ENCODE measurements at regions not wholly inside any gene's neighbourhood (a gene's known extent, or its start where the extent isn't known, plus 50 kb on each side); places are given as distances from the start of the nearest gene placed in this dataset.

GRCh38 chr13:61765940-61766666 is 350.5 kb upstream of the PCDH20 start:
- no peak for DNase-seq (ENCODE audit: low spot score)

- no peak for DNase-seq (ENCODE audit: low spot score)
Observed at GRCh38 chr13:61765181-61765742, 349.6 kb upstream of the PCDH20 start.

GRCh38 chr13:61761690-61762089 is 346.0 kb upstream of the PCDH20 start:
- DNase-seq (ENCODE audit: low spot score): no peak

- DNase-seq (ENCODE audit: low spot score): no peak
Observed at GRCh38 chr13:61760102-61760501, 344.5 kb upstream of the PCDH20 start.

- DNase-seq (ENCODE audit: low spot score): no peak
Observed at GRCh38 chr13:61756031-61756430, 340.4 kb upstream of the PCDH20 start.

GRCh38 chr13:61751039-61751438 is 335.4 kb upstream of the PCDH20 start:
- no peak for DNase-seq (ENCODE audit: low spot score)

- DNase-seq (ENCODE audit: low spot score): no peak
Observed at GRCh38 chr13:61738236-61738750, 322.6 kb upstream of the PCDH20 start.

- no peak for DNase-seq (ENCODE audit: low spot score)
Observed at GRCh38 chr13:61734683-61735082, 319.0 kb upstream of the PCDH20 start.

- DNase-seq (ENCODE audit: low spot score): no peak
Observed at GRCh38 chr13:61728471-61728870, 312.8 kb upstream of the PCDH20 start.

GRCh38 chr13:61727767-61728166 is 312.1 kb upstream of the PCDH20 start:
- no peak for DNase-seq (ENCODE audit: low spot score)

GRCh38 chr13:61725806-61726205 is 310.2 kb upstream of the PCDH20 start:
- DNase-seq (ENCODE audit: low spot score): no peak

GRCh38 chr13:61722119-61722518 is 306.5 kb upstream of the PCDH20 start:
- DNase-seq (ENCODE audit: low spot score): no peak

GRCh38 chr13:61712621-61713020 is 297.0 kb upstream of the PCDH20 start:
- no peak for DNase-seq (ENCODE audit: low spot score)

GRCh38 chr13:61709258-61709657 is 293.6 kb upstream of the PCDH20 start:
- DNase-seq (ENCODE audit: low spot score): no peak

GRCh38 chr13:61706899-61707298 is 291.2 kb upstream of the PCDH20 start:
- no peak for DNase-seq (ENCODE audit: low spot score)

GRCh38 chr13:61700620-61701019 is 285.0 kb upstream of the PCDH20 start:
- no peak for DNase-seq (ENCODE audit: low spot score)

GRCh38 chr13:61700181-61700580 is 284.5 kb upstream of the PCDH20 start:
- DNase-seq (ENCODE audit: low spot score): no peak

GRCh38 chr13:61696676-61697075 is 281.0 kb upstream of the PCDH20 start:
- no peak for DNase-seq (ENCODE audit: low spot score)

GRCh38 chr13:61695147-61695546 is 279.5 kb upstream of the PCDH20 start:
- DNase-seq (ENCODE audit: low spot score): no peak

- DNase-seq (ENCODE audit: low spot score): no peak
Observed at GRCh38 chr13:61692691-61693090, 277.0 kb upstream of the PCDH20 start.

- no peak for DNase-seq (ENCODE audit: low spot score)
Observed at GRCh38 chr13:61685682-61686012, 270.0 kb upstream of the PCDH20 start.

GRCh38 chr13:61684976-61685681 is 269.5 kb upstream of the PCDH20 start:
- DNase-seq (ENCODE audit: low spot score): no peak

GRCh38 chr13:61672756-61673155 is 257.1 kb upstream of the PCDH20 start:
- DNase-seq (ENCODE audit: low spot score): no peak

Measured in SW480 (cell line).